ENCODE measurements at regions not wholly inside any gene's neighbourhood (a gene's known extent, or its start where the extent isn't known, plus 50 kb on each side); places are given as distances from the start of the nearest gene placed in this dataset.
A peak's percentile ranks its signal among the peaks of the same experiment; 100 is the strongest.

- no peak overlapping the region for H2AFZ ChIP-seq
- H3K9me2 ChIP-seq (replicated peaks; ENCODE audit: insufficient read depth): no peaks in the 10 kb centered on the region
- TF ChIP-seq EZH2 (IDR thresholded peaks at IDR 0.05; ENCODE audit: borderline replicate concordance): no peak
- no peak for TF ChIP-seq EZH2phosphoT487 (IDR thresholded peaks at IDR 0.05; ENCODE audit: low read depth, severe bottlenecking, unreplicated experiment)
- no peak for TF ChIP-seq CTCF (IDR thresholded peaks at IDR 0.05; ENCODE audit: poor library complexity)
- no peaks in the 10 kb centered on the region for H4K20me1 ChIP-seq (ENCODE audit: insufficient read depth, poor library complexity, severe bottlenecking)
- H3K4me3 ChIP-seq: no peak overlapping the region
- H3K36me3 ChIP-seq (replicated peaks; ENCODE audit: insufficient read depth, low read depth): no peaks in the 10 kb centered on the region
- no peaks in the 10 kb centered on the region for H3K27me3 ChIP-seq
- DNase-seq (ENCODE audit: low spot score): no peak
- no peaks in the 10 kb centered on the region for H3K79me2 ChIP-seq
- 85% methylated on average over 2 of the region's 2 CpGs for WGBS (ENCODE audit: low lambda C conversion rate, missing lambda C conversion rate)
- no peak overlapping the region for H3K4me2 ChIP-seq
- H3K27ac ChIP-seq: no peak overlapping the region
- H3K9me3 ChIP-seq (ENCODE audit: low read depth): no peaks in the 10 kb centered on the region
- H3K4me1 ChIP-seq (ENCODE audit: insufficient read depth): peaks cover 7% of the 10 kb centered on the region
These were observed 97.7 kb upstream of the RBPJ start for GRCh38 chr4:26223155-26223554.

- 66% methylated on average over 5 of the region's 5 CpGs for whole genome bisulfite sequencing (ENCODE audit: low lambda C conversion rate, missing lambda C conversion rate)
- Histone ChIP-seq H3K9me3 (ENCODE audit: low read depth) (no peaks in the 10 kb centered on the region), H3K79me2 (no peaks in the 10 kb centered on the region), H3K4me3 (no peak overlapping the region), H4K20me1 (ENCODE audit: insufficient read depth, poor library complexity, severe bottlenecking) (no peaks in the 10 kb centered on the region), H3K27me3 (no peaks in the 10 kb centered on the region), H3K4me1 (ENCODE audit: insufficient read depth) (peaks cover 4% of the 10 kb centered on the region), H3K36me3 (replicated peaks; ENCODE audit: insufficient read depth, low read depth) (no peaks in the 10 kb centered on the region), H3K27ac (no peak overlapping the region), H3K4me2 (no peak overlapping the region), H2AFZ (no peak overlapping the region), H3K9me2 (replicated peaks; ENCODE audit: insufficient read depth) (no peaks in the 10 kb centered on the region)
- DNase-seq (ENCODE audit: low spot score): no peak
- TF ChIP-seq EZH2 (IDR thresholded peaks at IDR 0.05; ENCODE audit: borderline replicate concordance): no peak
These were observed 94.0 kb upstream of the RBPJ start for GRCh38 chr4:26226629-26227376.

GRCh38 chr4:26227601-26228229 is 93.1 kb upstream of the RBPJ start:
- WGBS (ENCODE audit: low lambda C conversion rate, missing lambda C conversion rate): 62% methylated on average over 15 of the region's 15 CpGs
- Histone ChIP-seq H3K4me3 (no peak overlapping the region), H4K20me1 (ENCODE audit: insufficient read depth, poor library complexity, severe bottlenecking) (no peaks in the 10 kb centered on the region), H3K9me2 (replicated peaks; ENCODE audit: insufficient read depth) (no peaks in the 10 kb centered on the region), H3K9me3 (ENCODE audit: low read depth) (no peaks in the 10 kb centered on the region), H3K36me3 (replicated peaks; ENCODE audit: insufficient read depth, low read depth) (no peaks in the 10 kb centered on the region), H2AFZ (no peak overlapping the region), H3K4me2 (peak overlapping the region; percentile 9), H3K79me2 (no peaks in the 10 kb centered on the region), H3K4me1 (ENCODE audit: insufficient read depth) (no peaks in the 10 kb centered on the region), H3K27ac (peak overlapping the region; percentile 35), H3K27me3 (no peaks in the 10 kb centered on the region)
- TF ChIP-seq EZH2phosphoT487 (IDR thresholded peaks at IDR 0.05; ENCODE audit: low read depth, severe bottlenecking, unreplicated experiment) (no peak), EZH2 (IDR thresholded peaks at IDR 0.05; ENCODE audit: borderline replicate concordance) (no peak)
- peak; percentile 25 for DNase-seq (ENCODE audit: low spot score)

- H3K4me3 ChIP-seq: no peak overlapping the region
- no peaks in the 10 kb centered on the region for H3K9me2 ChIP-seq (replicated peaks; ENCODE audit: insufficient read depth)
- H3K9me3 ChIP-seq (ENCODE audit: low read depth): no peaks in the 10 kb centered on the region
- no peaks in the 10 kb centered on the region for H3K79me2 ChIP-seq
- H3K4me1 ChIP-seq (ENCODE audit: insufficient read depth): no peaks in the 10 kb centered on the region
- H3K27me3 ChIP-seq: no peaks in the 10 kb centered on the region
- no peak for DNase-seq (ENCODE audit: low spot score)
- TF ChIP-seq EZH2phosphoT487 (IDR thresholded peaks at IDR 0.05; ENCODE audit: low read depth, severe bottlenecking, unreplicated experiment): no peak
- TF ChIP-seq CTCF (IDR thresholded peaks at IDR 0.05; ENCODE audit: poor library complexity): no peak
- no peak for TF ChIP-seq EZH2 (IDR thresholded peaks at IDR 0.05; ENCODE audit: borderline replicate concordance)
- no peak overlapping the region for H2AFZ ChIP-seq
- no peak overlapping the region for H3K4me2 ChIP-seq
- H4K20me1 ChIP-seq (ENCODE audit: insufficient read depth, poor library complexity, severe bottlenecking): no peaks in the 10 kb centered on the region
- no peak overlapping the region for H3K27ac ChIP-seq
- H3K36me3 ChIP-seq (replicated peaks; ENCODE audit: insufficient read depth, low read depth): no peaks in the 10 kb centered on the region
- 94% methylated on average over 2 of the region's 2 CpGs for WGBS (ENCODE audit: low lambda C conversion rate, missing lambda C conversion rate)
These were observed 91.9 kb upstream of the RBPJ start for GRCh38 chr4:26228883-26229282.

All from hepatocyte (in vitro differentiated cells).